ENCODE measurements at regions not wholly inside any gene's neighbourhood (a gene's known extent, or its start where the extent isn't known, plus 50 kb on each side); places are given as distances from the start of the nearest gene placed in this dataset.

- Mint-ChIP-seq H3K4me3 (ENCODE audit: unreplicated experiment) (no peak overlapping the region), H3K27me3 (ENCODE audit: low read depth, unreplicated experiment) (peaks cover 27% of the 10 kb centered on the region), H3K27ac (ENCODE audit: unreplicated experiment) (no peak overlapping the region), H3K4me1 (ENCODE audit: low read depth, unreplicated experiment) (no peaks in the 10 kb centered on the region), H3K9me3 (ENCODE audit: unreplicated experiment) (peaks cover 7% of the 10 kb centered on the region), H3K36me3 (ENCODE audit: low read depth, unreplicated experiment) (no peaks in the 10 kb centered on the region)
- Histone ChIP-seq H3K36me3 (ENCODE audit: insufficient read depth, low read length) (no peaks in the 10 kb centered on the region), H3K4me1 (ENCODE audit: insufficient read depth, low read length) (no peaks in the 10 kb centered on the region), H3K27me3 (ENCODE audit: insufficient read depth, low read length) (no peaks in the 10 kb centered on the region), H3K4me2 (ENCODE audit: low read length) (no peak overlapping the region), H3K4me3 (ENCODE audit: insufficient read depth, low read depth, low read length) (no peak overlapping the region), H3K9ac (ENCODE audit: low read length) (no peak overlapping the region), H2AFZ (ENCODE audit: low read depth, low read length) (no peak overlapping the region), H3K79me2 (ENCODE audit: insufficient read depth, low read length) (no peaks in the 10 kb centered on the region), H4K20me1 (ENCODE audit: insufficient read depth, low read length) (no peaks in the 10 kb centered on the region), H3K27ac (ENCODE audit: low read depth, low read length) (no peak overlapping the region), H3K9me3 (ENCODE audit: insufficient read depth, low read depth, low read length) (no peaks in the 10 kb centered on the region)
- no peak for FAIRE-seq
- DNase-seq (ENCODE audit: low read depth), result no peak
- no peak for TF ChIP-seq EZH2 (IDR thresholded peaks at IDR 0.05; ENCODE audit: insufficient read depth, low read length)
- TF ChIP-seq, protein P1, sequence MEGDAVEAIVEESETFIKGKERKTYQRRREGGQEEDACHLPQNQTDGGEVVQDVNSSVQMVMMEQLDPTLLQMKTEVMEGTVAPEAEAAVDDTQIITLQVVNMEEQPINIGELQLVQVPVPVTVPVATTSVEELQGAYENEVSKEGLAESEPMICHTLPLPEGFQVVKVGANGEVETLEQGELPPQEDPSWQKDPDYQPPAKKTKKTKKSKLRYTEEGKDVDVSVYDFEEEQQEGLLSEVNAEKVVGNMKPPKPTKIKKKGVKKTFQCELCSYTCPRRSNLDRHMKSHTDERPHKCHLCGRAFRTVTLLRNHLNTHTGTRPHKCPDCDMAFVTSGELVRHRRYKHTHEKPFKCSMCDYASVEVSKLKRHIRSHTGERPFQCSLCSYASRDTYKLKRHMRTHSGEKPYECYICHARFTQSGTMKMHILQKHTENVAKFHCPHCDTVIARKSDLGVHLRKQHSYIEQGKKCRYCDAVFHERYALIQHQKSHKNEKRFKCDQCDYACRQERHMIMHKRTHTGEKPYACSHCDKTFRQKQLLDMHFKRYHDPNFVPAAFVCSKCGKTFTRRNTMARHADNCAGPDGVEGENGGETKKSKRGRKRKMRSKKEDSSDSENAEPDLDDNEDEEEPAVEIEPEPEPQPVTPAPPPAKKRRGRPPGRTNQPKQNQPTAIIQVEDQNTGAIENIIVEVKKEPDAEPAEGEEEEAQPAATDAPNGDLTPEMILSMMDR (IDR thresholded peaks at IDR 0.05; ENCODE audit: insufficient read depth, low read depth, low read length), result no peak
Measured at GRCh38 chr1:30475201-30475600, 248.2 kb downstream of the MATN1 start.

- TF ChIP-seq, protein P1 (IDR thresholded peaks at IDR 0.05; ENCODE audit: insufficient read depth, low read depth, low read length), result no peak
- TF ChIP-seq EZH2 (IDR thresholded peaks at IDR 0.05; ENCODE audit: insufficient read depth, low read length), result no peak
- H2AFZ ChIP-seq (ENCODE audit: low read depth, low read length), result no peak overlapping the region
Measured at GRCh38 chr1:30474818-30475200, 248.6 kb downstream of the MATN1 start.

DNA sequence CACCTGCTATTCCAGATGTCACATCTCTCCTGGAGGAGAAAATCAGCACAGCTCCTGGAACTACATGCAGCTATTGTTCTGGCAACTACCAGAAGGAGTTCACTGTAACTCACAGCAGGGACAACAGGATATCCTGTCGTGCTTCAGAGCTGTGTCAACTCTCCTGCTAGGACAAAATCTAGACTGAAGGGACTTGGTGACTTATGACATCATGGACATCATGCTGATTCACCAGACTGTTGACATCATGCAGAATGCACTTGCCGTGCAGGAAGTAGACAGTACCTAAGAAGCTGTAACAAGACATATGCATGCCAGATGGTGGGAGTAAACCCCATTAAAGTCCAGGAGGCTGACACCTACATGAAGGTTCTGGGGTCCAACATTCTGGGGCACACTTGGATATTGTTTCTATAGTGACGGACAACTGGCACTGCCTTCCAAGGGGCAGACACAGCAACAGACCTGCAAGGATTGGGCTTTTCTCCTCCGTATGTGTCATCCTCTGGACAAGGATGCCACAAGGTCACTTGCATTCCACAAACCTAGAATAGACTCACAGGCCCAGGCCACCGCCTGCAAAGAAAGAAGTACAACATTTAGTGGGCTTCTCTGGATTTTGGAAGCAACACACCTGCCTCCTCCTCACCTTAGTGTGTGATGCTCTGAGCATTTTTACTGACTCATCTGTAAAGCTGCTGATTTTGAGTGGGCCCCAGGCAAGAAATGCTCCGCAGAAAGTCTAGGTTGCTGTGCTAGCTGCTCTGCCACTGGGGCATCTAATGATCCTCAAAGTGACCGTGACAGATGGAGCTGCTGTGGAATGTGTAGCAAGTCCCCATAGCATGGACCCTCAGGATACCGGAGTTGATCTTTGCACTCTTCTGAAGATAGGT is 249.2 kb downstream of the MATN1 start:
- DNase-seq (ENCODE audit: low read depth) (no peak), FAIRE-seq (no peak)
- no peaks in the 10 kb centered on the region for H3K9me3 ChIP-seq (ENCODE audit: insufficient read depth, low read depth, low read length)
- H3K9me3 Mint-ChIP-seq (ENCODE audit: unreplicated experiment), result peaks cover 4% of the 10 kb centered on the region
- no peaks in the 10 kb centered on the region for H3K4me1 ChIP-seq (ENCODE audit: insufficient read depth, low read length)
- H3K4me2 ChIP-seq (ENCODE audit: low read length), result no peak overlapping the region
- H3K27me3 Mint-ChIP-seq (ENCODE audit: low read depth, unreplicated experiment), result peaks cover 29% of the 10 kb centered on the region
- no peaks in the 10 kb centered on the region for H3K79me2 ChIP-seq (ENCODE audit: insufficient read depth, low read length)
- H3K9ac ChIP-seq (ENCODE audit: low read length), result no peak overlapping the region
- H3K27me3 ChIP-seq (ENCODE audit: insufficient read depth, low read length), result no peaks in the 10 kb centered on the region
- H3K4me1 Mint-ChIP-seq (ENCODE audit: low read depth, unreplicated experiment), result no peaks in the 10 kb centered on the region
- TF ChIP-seq, protein P1 (IDR thresholded peaks at IDR 0.05; ENCODE audit: insufficient read depth, low read depth, low read length), result no peak
- no peak for TF ChIP-seq EZH2 (IDR thresholded peaks at IDR 0.05; ENCODE audit: insufficient read depth, low read length)
- H4K20me1 ChIP-seq (ENCODE audit: insufficient read depth, low read length), result no peaks in the 10 kb centered on the region
- H3K27ac ChIP-seq (ENCODE audit: low read depth, low read length), result no peak overlapping the region
- H3K4me3 ChIP-seq (ENCODE audit: insufficient read depth, low read depth, low read length), result no peak overlapping the region
- H3K36me3 Mint-ChIP-seq (ENCODE audit: low read depth, unreplicated experiment), result no peaks in the 10 kb centered on the region
- no peaks in the 10 kb centered on the region for H3K36me3 ChIP-seq (ENCODE audit: insufficient read depth, low read length)
- no peak overlapping the region for H3K4me3 Mint-ChIP-seq (ENCODE audit: unreplicated experiment)
- H3K27ac Mint-ChIP-seq (ENCODE audit: unreplicated experiment), result no peak overlapping the region
- no peak overlapping the region for H2AFZ ChIP-seq (ENCODE audit: low read depth, low read length)

More at GRCh38 chr1:30474818-30475200, 248.6 kb downstream of the MATN1 start:
- Mint-ChIP-seq H3K27ac (ENCODE audit: unreplicated experiment) (no peak overlapping the region), H3K4me1 (ENCODE audit: low read depth, unreplicated experiment) (no peaks in the 10 kb centered on the region), H3K4me3 (ENCODE audit: unreplicated experiment) (no peak overlapping the region), H3K36me3 (ENCODE audit: low read depth, unreplicated experiment) (no peaks in the 10 kb centered on the region), H3K9me3 (ENCODE audit: unreplicated experiment) (peaks cover 7% of the 10 kb centered on the region), H3K27me3 (ENCODE audit: low read depth, unreplicated experiment) (peaks cover 27% of the 10 kb centered on the region)
- H3K4me1 ChIP-seq (ENCODE audit: insufficient read depth, low read length), result no peaks in the 10 kb centered on the region
- H3K4me2 ChIP-seq (ENCODE audit: low read length), result no peak overlapping the region
- H3K79me2 ChIP-seq (ENCODE audit: insufficient read depth, low read length), result no peaks in the 10 kb centered on the region
- H3K4me3 ChIP-seq (ENCODE audit: insufficient read depth, low read depth, low read length), result no peak overlapping the region
- no peaks in the 10 kb centered on the region for H4K20me1 ChIP-seq (ENCODE audit: insufficient read depth, low read length)
- H3K9me3 ChIP-seq (ENCODE audit: insufficient read depth, low read depth, low read length), result no peaks in the 10 kb centered on the region
- H3K27ac ChIP-seq (ENCODE audit: low read depth, low read length), result no peak overlapping the region
- H3K27me3 ChIP-seq (ENCODE audit: insufficient read depth, low read length), result no peaks in the 10 kb centered on the region
- no peak overlapping the region for H3K9ac ChIP-seq (ENCODE audit: low read length)
- no peak for DNase-seq (ENCODE audit: low read depth)
- no peak for FAIRE-seq
- no peaks in the 10 kb centered on the region for H3K36me3 ChIP-seq (ENCODE audit: insufficient read depth, low read length)
